GM12865 (cell line): ENCODE measurements at regions not wholly inside any gene's neighbourhood (a gene's known extent, or its start where the extent isn't known, plus 50 kb on each side); places are given as distances from the start of the nearest gene placed in this dataset.

Source experiments
- DNase-seq: peaks from one replicate; pipeline ENCODE4 v3.0.0; 2010; ENCODE audit warnings: low read depth
- H3K4me3 ChIP-seq: 2 replicates; pipeline ENCODE4 v1.5.1; 2011; ENCODE audit warnings: mild to moderate bottlenecking, low read depth, low read length, control low read depth
- TF ChIP-seq, protein P1 (sequence below): IDR thresholded peaks from 2 replicates; pipeline ENCODE4 v1.5.1; 2011; ENCODE audit warnings: low read length, control low read depth, low read depth, inconsistent platforms; ENCODE audit not compliant: insufficient read depth; ENCODE audit errors: missing control alignments

DNA sequence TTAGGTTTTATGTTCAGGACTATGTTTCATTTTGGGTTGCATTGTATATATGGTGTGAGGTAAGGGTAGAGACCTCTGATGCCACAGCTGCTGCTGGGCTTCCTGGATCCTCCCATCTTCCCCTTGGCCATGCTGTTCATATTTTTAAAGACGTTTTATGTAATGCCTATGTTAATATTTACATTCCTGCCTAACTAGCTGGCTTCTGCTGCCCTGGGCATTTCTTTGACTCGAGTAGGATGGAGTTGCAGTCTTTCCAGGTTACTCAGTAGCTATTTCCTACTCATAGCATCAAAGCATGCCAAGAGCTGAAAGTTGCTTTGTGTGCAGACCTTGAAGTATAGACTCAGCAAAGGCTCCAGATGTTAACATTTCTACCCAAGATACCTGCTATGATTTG lies 220.5 kb upstream of the CADM1 start:
- TF ChIP-seq, protein P1, sequence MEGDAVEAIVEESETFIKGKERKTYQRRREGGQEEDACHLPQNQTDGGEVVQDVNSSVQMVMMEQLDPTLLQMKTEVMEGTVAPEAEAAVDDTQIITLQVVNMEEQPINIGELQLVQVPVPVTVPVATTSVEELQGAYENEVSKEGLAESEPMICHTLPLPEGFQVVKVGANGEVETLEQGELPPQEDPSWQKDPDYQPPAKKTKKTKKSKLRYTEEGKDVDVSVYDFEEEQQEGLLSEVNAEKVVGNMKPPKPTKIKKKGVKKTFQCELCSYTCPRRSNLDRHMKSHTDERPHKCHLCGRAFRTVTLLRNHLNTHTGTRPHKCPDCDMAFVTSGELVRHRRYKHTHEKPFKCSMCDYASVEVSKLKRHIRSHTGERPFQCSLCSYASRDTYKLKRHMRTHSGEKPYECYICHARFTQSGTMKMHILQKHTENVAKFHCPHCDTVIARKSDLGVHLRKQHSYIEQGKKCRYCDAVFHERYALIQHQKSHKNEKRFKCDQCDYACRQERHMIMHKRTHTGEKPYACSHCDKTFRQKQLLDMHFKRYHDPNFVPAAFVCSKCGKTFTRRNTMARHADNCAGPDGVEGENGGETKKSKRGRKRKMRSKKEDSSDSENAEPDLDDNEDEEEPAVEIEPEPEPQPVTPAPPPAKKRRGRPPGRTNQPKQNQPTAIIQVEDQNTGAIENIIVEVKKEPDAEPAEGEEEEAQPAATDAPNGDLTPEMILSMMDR = no peak
- DNase-seq = no peak
- H3K4me3 ChIP-seq = no peak overlapping the region

- TF ChIP-seq, protein P1 = no peak
- DNase-seq = no peak
- H3K4me3 ChIP-seq = no peak overlapping the region
These were observed 218.5 kb upstream of the CADM1 start for GRCh38 chr11:115722711-115723110.

DNA sequence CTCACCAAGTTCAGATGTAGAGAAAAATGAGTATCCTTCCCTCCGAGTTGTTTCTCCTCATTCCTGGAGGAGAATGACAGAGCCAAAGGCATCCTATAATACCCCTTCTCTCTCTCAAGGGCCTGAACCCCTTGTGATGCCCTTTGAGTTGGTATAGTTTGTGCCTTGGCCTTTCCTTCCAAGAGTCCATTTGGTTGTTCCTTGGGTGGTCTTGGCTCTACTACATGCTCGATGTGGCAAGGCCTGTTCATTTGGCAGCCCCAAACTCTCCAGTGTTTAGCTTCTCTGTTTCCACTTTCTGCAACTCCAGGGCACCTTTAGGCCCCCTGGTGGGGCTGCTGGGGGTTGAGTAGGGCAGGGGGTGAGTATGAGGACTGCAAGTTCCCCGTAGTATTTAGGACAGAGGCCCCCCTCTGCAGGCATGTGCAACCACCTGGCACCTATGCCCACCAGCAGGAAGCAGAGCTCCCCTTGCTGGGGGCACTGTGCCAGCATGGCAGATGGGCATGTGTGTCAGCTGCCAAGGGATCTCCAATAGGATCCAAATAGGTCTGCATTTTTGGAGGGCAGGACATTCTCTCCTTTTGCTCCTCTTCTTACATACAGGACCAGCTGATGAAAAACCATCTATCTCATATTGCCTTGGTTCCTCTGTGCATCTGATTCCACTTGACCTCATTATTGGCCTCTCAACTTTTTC lies 217.2 kb upstream of the CADM1 start:
- TF ChIP-seq, protein P1 = no peak
- DNase-seq = no peak
- H3K4me3 ChIP-seq = no peak overlapping the region

GRCh38 chr11:115720602-115721245 lies 216.5 kb upstream of the CADM1 start:
- no peak overlapping the region for H3K4me3 ChIP-seq
- peak; percentile 18 for DNase-seq
- TF ChIP-seq, protein P1 = no peak

GRCh38 chr11:115718945-115719344 lies 214.7 kb upstream of the CADM1 start:
- no peak overlapping the region for H3K4me3 ChIP-seq
- DNase-seq = no peak
- TF ChIP-seq, protein P1 = no peak

- no peak for DNase-seq
- TF ChIP-seq, protein P1 = no peak
These were observed 213.9 kb upstream of the CADM1 start for GRCh38 chr11:115718106-115718505.

More at GRCh38 chr11:115718106-115718505, 213.9 kb upstream of the CADM1 start:
- H3K4me3 ChIP-seq = no peak overlapping the region
